ENCODE measurements at regions not wholly inside any gene's neighbourhood (a gene's known extent, or its start where the extent isn't known, plus 50 kb on each side); places are given as distances from the start of the nearest gene placed in this dataset.

DNA sequence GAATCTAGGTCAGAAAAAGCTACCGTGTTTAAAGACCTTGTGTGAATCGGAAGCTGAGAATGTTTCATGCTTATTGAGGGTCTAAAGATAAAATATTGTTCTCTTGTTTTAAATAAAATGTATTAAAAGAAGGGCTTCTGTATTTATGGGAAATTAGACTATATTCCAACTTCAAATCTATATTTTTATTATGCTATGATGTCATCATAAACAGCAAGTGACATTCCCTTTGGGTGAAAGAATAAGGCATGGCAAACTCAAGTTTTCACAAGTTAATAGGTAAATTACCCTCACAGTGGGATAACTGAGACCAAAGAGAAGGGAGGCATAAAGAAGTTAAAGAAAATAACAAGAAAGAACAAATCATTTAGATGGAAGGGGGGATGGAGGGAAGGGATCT lies 333.8 kb upstream of the NR5A2 start:
- no peak for DNase-seq (ENCODE audit: low read depth in 2 of 2)

DNA sequence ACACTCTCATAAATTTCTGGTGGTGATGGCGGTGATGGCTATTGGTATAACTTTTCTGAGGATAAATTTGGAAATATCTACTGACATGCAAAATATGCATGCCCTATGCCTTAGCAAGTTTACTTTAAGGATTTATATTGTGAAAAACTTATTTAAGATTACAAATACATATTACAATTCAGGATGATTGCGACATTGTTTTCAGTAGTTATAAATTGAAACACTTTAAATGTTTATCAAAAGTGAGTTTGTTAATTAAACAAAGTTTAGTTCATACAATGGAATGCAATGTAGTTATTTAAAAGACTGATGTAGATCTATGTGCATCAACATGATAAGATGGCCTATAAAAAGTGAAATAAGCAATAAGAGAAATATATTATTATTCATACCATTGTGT lies 331.3 kb upstream of the NR5A2 start:
- DNase-seq (ENCODE audit: low read depth in 2 of 2), result no peak

DNA sequence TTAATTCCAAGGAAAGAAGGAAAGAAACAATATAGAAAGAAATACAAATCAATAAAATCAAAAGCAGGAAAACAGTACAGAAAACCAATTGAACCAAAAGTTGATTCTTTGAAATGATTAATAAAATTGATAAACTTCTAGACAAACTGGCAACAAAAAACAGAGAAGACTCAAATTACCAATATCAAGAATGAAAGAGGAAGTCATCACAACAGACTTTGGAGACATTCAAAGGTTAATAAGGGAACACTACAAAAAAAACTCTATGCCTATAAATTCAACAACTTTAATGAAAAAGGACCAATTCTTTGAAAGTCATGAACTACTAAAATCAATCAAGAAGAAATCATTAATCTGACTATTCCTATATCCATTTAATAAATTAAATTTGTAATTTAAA lies 329.3 kb upstream of the NR5A2 start:
- no peak for DNase-seq (ENCODE audit: low read depth in 2 of 2)

DNA sequence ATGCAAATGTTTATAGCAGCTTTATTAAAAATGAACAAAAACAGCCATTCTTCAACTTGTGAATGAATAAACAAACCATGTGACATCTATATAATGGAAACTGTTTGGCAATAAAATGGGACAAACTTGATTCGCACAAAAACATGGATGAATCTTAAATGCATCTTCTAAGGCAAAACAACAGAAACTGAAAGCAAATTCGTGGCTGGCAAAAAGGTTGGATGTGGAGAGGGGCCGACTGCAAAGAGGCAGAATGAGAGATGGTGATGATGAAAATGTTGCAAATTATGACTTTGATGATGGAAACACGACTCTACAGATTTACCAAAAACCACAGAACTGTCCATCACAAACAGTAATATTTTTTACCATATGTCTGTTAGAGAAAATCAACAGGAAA lies 327.0 kb upstream of the NR5A2 start:
- no peak for DNase-seq (ENCODE audit: low read depth in 2 of 2)

DNA sequence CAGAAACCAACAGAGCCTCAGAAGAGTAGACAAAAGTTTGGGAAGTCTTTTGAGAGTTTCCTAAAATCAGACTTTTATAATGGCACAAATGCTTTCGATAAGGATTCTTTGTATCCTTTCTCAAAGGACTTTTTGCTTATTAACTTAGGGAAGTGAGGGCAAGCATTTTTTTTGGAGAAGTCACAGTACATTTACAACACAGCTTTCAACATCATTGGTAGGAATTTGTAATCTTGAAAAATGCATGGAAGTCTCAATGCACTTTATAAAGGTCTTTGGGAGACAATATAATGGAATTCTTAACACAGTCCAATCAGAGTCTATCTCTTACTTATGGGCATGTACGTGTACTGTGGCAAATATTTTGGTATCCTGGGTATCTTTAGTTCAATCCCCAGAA lies 325.8 kb upstream of the NR5A2 start:
- no peak for DNase-seq (ENCODE audit: low read depth in 2 of 2)

DNA sequence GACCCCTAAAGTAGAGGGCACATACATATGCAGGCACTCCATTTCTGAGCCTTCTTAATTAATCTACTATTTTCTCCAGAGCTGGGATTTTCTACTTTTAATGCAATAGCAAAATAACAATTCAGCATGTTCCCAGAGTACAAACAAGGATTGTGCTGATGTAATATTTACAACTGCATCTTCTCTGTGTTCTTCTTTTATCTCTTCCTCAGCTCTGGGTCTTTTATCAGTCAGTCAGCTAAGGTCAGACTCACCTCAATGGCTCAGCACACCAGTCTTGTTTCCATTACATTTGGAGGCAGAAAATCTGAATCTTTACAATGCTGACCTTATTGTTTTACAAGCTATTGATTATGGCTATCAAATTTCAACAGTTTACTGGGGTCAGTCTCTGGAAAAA lies 323.3 kb upstream of the NR5A2 start:
- no peak for DNase-seq (ENCODE audit: low read depth in 2 of 2)

DNA sequence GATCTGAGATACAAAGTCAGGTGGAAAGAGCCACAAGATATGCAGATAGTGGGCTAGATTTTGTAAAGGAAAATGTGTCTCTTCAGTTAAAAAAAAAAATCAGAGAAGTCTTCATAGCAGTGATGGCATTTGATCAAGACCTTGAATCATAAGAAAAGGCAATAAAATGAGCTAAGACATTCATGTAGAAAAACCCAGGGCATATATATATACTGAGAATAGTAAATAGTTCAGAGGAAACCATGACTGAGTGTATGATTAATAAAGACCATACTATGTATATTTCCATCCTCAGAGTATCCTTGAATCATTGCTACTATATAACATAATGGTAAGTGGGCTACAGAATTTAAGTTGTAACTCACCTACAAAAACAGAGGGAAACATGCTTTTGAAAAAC lies 321.7 kb upstream of the NR5A2 start:
- DNase-seq (ENCODE audit: low read depth in 2 of 2), result no peak

DNA sequence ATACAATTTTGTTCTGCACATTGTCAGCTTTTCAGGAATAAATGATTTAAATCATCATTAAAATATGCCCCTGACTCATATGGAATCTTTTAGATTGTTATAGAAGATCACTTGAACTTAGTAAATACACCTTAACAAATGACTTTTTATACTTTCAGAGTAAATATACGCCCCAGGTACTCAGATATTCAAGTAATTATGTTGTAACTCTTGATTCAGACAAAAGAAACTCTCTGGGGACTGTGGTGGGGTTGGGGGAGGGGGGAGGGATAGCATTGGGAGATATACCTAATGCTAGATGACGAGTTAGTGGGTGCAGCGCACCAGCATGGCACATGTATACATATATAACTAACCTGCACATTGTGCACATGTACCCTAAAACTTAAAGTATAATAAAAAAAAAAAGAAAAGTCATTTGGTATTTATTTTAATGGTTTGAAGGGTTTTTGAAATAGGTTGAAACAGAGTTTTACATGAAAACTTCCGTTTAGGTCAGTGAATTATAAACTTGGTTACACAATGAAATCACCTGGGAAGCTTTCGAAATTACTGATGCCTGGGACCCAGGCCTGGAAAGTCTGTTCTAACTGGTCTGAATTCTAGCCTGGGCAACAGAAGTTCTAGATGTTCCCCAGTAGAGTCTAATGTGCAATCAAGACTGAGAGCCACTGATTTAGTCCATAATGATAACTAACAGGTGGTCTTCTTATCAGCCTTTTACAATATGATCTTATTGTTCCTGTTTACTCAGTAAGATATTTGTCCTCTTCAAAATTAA lies 320.5 kb upstream of the NR5A2 start:
- no peak for DNase-seq (ENCODE audit: low read depth in 2 of 2)

DNA sequence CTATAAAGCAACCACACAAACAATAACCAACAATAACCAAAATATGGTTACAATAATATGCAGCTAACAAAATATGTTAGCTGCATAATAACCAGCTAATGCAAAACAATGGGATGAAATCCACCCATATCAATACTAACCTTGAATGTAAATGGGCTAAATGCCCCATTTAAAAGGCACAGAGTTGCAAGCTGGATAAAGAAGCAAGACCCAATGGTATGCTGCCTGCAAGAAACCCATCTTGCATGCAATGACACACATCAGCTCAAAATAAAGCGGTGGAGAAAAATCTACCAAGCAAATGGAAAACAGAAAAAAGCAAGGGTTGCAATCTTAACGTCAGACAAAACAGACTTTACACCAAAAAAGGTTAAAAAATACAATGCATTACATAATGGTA lies 316.5 kb upstream of the NR5A2 start:
- DNase-seq (ENCODE audit: low read depth in 2 of 2), result no peak

DNA sequence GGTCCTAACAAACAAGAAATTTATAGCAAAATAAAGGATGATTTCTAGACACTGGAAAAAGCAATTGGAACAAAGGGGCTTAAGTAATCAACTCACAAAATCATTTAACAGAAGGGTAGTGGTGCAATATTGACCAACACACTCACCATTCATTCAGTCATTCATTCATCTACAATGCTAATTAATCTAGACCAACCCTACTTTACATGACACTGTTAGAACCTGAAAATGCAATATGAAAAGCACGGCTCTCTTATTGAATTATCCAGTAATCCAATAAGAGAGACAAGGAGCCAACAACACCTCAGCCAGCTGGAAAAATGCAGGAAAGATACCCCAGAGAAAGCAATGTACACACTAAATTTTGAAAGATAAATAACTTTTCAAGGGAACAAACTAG lies 310.8 kb upstream of the NR5A2 start:
- DNase-seq (ENCODE audit: low read depth in 2 of 2), result no peak

DNA sequence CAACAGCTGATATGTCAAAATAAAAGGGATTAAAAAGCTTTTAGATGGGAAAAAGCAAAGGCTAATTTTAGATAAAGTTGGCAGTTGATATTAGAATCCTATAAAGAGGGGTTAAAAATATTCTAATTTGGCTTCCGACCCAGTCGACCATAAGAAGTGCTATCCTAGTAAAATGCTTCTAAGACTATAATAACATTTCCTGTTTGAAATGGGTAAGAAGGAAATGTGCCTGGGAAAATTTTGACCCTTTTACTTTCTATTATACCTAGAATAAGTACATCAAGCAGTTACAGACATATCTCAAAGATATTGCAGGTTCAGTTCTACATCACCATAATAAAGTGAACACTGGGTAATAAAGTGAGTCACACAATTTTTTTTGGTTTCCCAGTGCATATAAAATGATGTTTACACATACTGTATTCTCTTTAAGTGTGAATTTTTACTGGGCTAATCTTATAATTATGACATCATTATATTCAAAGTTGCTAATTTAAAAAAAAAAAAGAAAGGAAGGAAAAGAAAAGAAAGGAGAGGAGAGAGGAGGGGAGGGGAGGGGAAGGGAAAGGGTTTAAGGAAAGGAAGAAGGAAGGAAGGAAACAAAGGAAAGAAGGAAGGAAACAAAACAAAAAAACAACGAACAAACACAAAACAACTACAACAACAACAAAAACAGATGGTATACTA lies 308.2 kb upstream of the NR5A2 start:
- no peak for DNase-seq (ENCODE audit: low read depth in 2 of 2)

DNA sequence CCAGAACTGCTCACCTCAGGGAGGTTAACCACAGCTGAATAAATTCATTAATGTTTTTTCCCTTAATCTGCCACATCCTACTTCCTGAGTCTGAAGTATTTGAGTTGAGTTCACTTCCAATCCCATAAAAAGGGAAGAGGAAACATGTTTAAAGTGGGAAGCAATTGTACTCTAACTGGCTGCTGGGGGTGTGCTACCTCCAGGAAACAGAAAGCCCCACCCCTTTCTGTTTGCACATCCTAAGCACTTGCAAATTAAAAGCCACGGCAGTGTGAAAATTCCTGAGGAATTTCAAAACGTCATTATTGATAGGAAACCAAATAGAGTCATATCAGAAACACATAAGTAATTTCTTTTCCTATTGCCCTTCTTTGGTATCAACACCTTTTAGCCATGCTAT lies 307.0 kb upstream of the NR5A2 start:
- DNase-seq (ENCODE audit: low read depth in 2 of 2), result no peak

DNA sequence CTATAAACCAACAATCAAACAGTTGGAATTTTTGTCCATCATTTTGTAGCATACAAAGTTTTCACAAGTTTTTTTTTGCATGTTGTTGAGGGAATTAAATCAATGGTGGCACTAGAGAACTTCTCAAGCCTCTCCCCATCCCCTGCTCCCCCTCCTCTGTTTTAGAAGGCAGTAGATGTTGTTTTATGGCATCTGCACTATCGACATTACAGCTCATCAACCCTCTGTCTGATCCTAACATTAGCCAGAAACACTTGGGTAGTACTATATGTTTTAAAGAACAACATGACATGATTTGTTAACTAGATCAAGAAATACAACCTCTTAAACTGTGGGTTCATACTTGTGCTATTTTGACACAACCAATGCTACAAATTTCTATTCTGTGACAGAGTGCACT lies 306.5 kb upstream of the NR5A2 start:
- no peak for DNase-seq (ENCODE audit: low read depth in 2 of 2)

DNA sequence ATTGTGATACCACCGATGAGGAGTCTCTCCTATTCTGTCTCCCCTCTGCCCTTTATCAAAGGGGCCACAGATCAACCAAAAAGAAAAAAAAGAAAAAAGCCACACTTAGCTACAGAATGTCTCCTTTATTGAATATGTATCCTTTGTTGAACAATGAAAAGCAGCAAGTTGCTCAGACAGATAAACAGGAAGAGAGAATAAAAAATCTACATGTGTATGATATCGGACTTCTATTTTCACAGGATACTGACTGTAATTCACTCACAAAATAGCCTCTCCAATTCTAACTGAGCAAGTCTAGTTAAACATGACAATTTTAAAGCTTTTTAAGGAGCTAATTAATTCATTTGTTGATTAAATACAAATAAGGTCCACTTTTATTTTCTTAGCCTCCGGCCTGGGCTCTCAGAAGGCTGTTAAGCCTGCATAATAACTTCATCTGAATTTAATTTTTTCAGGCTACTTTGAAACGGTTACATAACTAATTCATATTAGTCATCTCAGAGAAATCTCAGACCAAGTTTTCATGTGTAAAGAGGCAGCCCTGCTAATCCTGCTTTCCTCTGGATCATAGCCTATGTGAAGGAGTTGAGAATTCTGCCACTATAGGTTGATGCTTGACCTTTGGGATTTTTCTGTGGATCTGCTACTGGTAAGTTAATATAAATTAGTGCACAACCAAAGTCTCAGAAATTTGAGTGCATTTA lies 304.1 kb upstream of the NR5A2 start:
- no peak for DNase-seq (ENCODE audit: low read depth in 2 of 2)

DNA sequence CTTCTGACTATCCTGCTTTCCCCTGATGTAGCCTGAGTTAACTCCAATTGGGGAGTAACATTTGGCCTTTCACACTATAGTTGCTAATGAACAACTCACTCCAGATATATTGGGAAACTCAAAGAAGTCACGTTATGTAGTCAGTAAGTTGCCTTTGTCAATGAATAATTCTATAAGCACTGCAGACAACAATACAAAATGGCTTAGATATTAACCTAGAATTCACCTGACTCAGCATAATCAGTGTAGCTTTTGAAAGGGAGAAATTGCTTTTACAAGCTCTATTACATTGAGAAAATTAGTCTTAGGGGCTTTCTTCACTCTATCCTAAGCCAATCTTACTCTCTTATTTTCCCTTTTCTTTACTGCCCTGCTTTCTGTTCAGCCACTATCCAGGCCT lies 303.5 kb upstream of the NR5A2 start:
- DNase-seq (ENCODE audit: low read depth in 2 of 2), result no peak

DNA sequence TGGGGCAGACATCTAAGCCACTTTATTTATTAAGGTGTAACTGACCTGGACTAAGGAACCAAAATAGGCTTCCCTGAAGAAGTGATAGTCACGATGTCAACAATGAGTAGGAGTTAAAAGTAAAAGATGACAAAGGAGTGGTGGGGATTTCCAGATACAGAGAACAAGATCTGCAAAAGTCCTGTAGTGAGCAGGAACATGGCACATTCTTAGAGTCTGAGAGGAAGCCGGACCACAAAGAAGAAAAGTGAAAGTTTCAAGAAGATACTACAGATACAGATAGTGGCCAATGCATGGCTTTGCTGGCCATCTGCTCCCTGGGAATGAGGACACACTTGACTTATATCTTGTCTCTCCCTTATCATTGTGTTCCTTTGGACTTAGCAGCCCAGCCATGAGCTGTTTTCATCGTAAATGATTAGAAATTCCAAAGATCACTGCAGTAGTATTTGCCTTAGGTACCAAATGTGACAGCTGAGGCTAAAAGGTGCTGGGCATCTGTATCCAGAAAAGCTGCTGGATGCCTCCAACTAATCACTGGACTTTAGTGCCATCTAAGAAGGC lies 302.4 kb upstream of the NR5A2 start:
- no peak for DNase-seq (ENCODE audit: low read depth in 2 of 2)

DNA sequence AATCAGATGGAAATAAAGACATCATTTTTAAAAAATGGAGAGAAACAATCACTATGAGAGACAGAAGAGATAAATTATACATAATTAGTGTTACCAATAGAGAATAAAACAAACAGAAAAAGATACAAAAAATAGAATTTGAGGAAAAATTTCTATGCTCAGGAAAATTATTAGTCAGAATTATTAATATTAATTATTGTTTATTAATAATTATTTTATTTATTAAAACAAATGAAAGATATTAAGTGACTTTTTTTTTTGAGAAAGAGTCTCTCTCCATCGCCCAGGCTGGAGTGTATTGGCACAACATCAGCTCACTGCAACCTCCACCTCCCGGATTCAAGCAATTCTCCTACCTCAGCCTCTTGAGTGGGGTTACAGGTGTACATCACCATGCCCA lies 299.8 kb upstream of the NR5A2 start:
- DNase-seq (ENCODE audit: low read depth in 2 of 2), result no peak

DNA sequence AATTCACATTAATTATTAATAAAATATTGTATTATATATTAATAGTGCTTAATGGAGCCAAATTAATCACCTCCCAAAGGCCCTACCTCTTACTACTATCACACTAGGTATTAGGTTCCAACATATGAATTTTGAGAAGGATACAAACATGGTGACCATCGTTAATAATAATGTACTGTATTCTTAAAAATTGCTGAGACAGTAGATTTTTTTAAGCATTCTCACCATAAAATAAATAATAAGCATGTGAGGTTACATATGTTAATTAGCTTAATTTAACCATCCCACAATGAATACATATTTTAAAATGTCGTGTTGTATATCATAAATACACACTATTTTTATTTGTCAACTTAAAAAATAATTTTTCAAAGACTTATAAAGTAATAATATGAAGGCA lies 299.2 kb upstream of the NR5A2 start:
- DNase-seq (ENCODE audit: low read depth in 2 of 2), result no peak

DNA sequence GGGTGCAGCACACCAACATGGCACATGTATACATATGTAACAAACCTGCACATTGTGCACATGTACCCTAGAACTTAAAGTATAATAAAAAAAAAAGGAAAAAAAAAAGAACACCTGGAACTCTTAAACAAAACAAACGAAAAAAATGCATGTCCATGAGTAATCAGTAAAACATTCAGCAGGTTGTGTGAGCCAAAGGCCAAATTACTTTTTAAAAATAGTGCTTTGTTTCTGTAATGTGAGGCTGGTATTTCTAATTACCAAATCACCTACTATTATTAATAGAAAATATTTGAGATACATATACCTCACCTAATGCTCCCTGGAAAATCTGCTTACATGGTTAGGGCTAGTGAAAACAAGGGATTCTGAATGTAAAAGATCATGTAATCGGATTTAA lies 294.4 kb upstream of the NR5A2 start:
- no peak for DNase-seq (ENCODE audit: low read depth in 2 of 2)

DNA sequence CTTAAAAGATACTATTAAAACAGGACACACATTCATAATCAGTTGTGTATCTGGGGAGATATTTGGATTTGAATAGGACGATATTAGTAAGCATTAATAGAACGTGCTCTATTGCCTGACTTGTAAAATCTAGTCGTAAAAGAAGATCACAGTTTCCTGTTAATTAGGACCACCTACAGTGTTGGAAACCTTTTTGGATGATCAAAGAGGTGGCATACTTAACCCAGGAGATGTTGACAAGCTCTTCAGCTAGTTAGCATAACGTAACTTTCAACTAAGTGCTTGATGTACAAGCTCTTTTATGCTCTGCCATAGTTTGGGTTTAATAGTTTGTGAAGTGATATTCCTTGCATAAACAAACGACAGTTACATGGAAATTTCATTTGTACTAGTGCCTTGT lies 293.3 kb upstream of the NR5A2 start:
- DNase-seq (ENCODE audit: low read depth in 2 of 2), result no peak

DNA sequence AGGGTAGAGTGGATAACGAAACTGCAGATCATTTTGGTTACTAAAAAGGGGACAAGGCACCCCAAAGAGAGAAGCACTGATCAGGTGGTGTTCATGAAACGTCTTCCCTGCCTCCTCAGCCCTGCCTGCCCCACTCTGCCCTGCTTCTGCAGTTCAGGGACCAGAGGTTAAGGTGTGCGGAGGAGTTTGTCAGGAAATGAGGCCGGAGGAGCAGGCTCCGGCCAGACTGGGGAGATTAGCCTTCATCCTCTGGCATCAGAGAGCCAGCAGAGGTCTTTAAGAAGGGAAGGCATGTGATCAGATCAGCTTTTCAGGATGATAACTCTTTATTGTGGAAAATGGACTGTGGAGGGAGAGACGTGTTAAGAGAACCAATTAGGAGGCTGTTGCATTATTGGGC lies 291.9 kb upstream of the NR5A2 start:
- DNase-seq (ENCODE audit: low read depth in 2 of 2), result no peak

DNA sequence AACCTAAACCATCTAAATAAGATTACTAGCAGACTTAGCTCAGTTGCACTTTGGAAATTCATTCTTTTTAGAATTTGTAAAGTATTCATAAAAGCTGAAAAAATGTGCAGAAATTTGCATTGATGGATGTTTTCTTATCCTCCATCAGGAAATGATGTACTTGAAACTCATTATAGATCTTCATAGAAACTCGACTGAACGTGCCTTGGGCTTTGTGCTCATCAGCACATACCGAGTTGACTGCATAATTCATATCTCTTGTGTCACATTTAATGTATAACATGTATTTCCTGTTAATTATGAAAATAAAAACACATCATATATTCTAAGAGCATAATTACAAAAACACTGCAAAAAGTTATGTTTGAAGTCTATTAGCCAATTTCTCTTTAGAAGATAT lies 290.9 kb upstream of the NR5A2 start:
- no peak for DNase-seq (ENCODE audit: low read depth in 2 of 2)

DNA sequence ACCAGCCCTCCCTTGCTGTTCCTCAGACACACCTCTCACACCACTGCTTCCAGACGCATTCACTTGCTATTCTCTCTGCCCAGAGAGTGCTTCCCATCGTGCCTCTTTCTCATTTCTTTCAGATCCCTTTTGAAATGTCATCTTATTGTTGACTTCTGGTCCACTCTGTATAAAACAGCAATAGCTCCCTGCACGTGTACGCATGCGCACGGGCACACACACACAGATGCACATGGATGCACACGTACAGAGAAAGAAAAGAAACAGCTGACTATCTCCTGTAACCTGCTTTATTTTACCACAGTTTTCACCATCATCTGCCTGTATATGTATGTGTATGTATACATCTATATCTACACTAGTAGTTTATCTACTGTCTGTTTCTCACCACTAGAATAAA lies 285.9 kb upstream of the NR5A2 start:
- no peak for DNase-seq (ENCODE audit: low read depth in 2 of 2)
